Astrocyte (in vitro differentiated cells and primary cell): ENCODE measurements at regions not wholly inside any gene's neighbourhood (a gene's known extent, or its start where the extent isn't known, plus 50 kb on each side); places are given as distances from the start of the nearest gene placed in this dataset.

Experiments
- DNase-seq: peaks from one replicate; pipeline ENCODE4 v3.0.0-alpha.2; 2010; ENCODE audit warnings: low read depth
- FAIRE-seq: peaks from 2 replicates; lab custom pipeline; 2011; peaks lifted over from hg19 to GRCh38; lab: Jason Lieb, UNC
- H2AFZ ChIP-seq: 2 replicates; pipeline ENCODE4 v1.6.0; 2012; ENCODE audit warnings: low read depth, low read length, inconsistent platforms
- H3K27ac ChIP-seq: 2 replicates; pipeline ENCODE4 v1.5.1; 2011; ENCODE audit warnings: low read depth, low read length, inconsistent platforms
- H3K27me3 ChIP-seq: 2 replicates; pipeline ENCODE4 v1.6.0; 2011; ENCODE audit warnings: low read length, inconsistent platforms; ENCODE audit not compliant: insufficient read depth
- H3K36me3 ChIP-seq: 2 replicates; pipeline ENCODE4 v1.5.1; 2011; ENCODE audit warnings: low read length, inconsistent platforms; ENCODE audit not compliant: insufficient read depth
- H3K4me1 ChIP-seq: 2 replicates; pipeline ENCODE4 v1.5.1; 2011; ENCODE audit warnings: low read length, inconsistent platforms; ENCODE audit not compliant: insufficient read depth
- H3K4me2 ChIP-seq: 2 replicates; pipeline ENCODE4 v1.6.0; 2012; ENCODE audit warnings: low read length, inconsistent platforms
- H3K4me3 ChIP-seq: 2 replicates; pipeline ENCODE4 v1.5.1; 2011; ENCODE audit warnings: low read depth, mild to moderate bottlenecking, low read length, inconsistent platforms; ENCODE audit not compliant: insufficient read depth
- H3K79me2 ChIP-seq: 2 replicates; pipeline ENCODE4 v1.6.0; 2012; ENCODE audit warnings: mild to moderate bottlenecking, low read length, inconsistent platforms; ENCODE audit not compliant: insufficient read depth
- H3K9ac ChIP-seq: 2 replicates; pipeline ENCODE4 v1.6.0; 2012; ENCODE audit warnings: mild to moderate bottlenecking, low read length, inconsistent platforms
- H3K9me3 ChIP-seq: 2 replicates; pipeline ENCODE4 v1.5.1; 2012; ENCODE audit warnings: low read depth, mild to moderate bottlenecking, low read length, inconsistent platforms; ENCODE audit not compliant: insufficient read depth
- H4K20me1 ChIP-seq: 2 replicates; pipeline ENCODE4 v1.6.0; 2012; ENCODE audit warnings: low read length, inconsistent platforms; ENCODE audit not compliant: insufficient read depth
- H3K27ac Mint-ChIP-seq: one replicate; pipeline ENCODE4 v1.8.0; 2021; ENCODE audit warnings: mild to moderate bottlenecking, mixed read lengths; ENCODE audit not compliant: unreplicated experiment
- H3K27me3 Mint-ChIP-seq: one replicate; pipeline ENCODE4 v1.8.0; 2021; ENCODE audit warnings: low read depth, mixed read lengths; ENCODE audit not compliant: unreplicated experiment
- H3K36me3 Mint-ChIP-seq: one replicate; pipeline ENCODE4 v1.8.0; 2021; ENCODE audit warnings: low read depth, mixed read lengths; ENCODE audit not compliant: unreplicated experiment
- H3K4me1 Mint-ChIP-seq: one replicate; pipeline ENCODE4 v1.8.0; 2021; ENCODE audit warnings: low read depth, mixed read lengths; ENCODE audit not compliant: unreplicated experiment
- H3K4me3 Mint-ChIP-seq: one replicate; pipeline ENCODE4 v1.8.0; 2021; ENCODE audit warnings: mild to moderate bottlenecking, moderate library complexity, mixed read lengths; ENCODE audit not compliant: unreplicated experiment
- H3K9me3 Mint-ChIP-seq: one replicate; pipeline ENCODE4 v1.8.0; 2021; ENCODE audit warnings: mild to moderate bottlenecking, mixed read lengths; ENCODE audit not compliant: unreplicated experiment
- CTCF ChIP-seq: IDR thresholded peaks from 2 replicates; pipeline ENCODE4 v1.5.1; 2011; ENCODE audit warnings: low read depth, mild to moderate bottlenecking, inconsistent platforms, low read length, moderate library complexity; ENCODE audit not compliant: insufficient read depth
- EZH2 ChIP-seq: IDR thresholded peaks from 2 replicates; pipeline ENCODE4 v1.6.1; 2012; ENCODE audit warnings: mild to moderate bottlenecking, low read length, inconsistent platforms; ENCODE audit not compliant: insufficient read depth

- no peaks in the 10 kb centered on the region for H3K36me3 Mint-ChIP-seq
- no peak for DNase-seq
- H3K4me1 Mint-ChIP-seq, result no peaks in the 10 kb centered on the region
- H3K27ac Mint-ChIP-seq, result no peak overlapping the region
- Histone ChIP-seq H3K79me2 (no peaks in the 10 kb centered on the region), H3K9me3 (no peaks in the 10 kb centered on the region), H3K4me1 (peaks cover 28% of the 10 kb centered on the region), H3K9ac (no peak overlapping the region), H3K27ac (no peak overlapping the region), H4K20me1 (no peaks in the 10 kb centered on the region), H3K36me3 (no peaks in the 10 kb centered on the region), H2AFZ (no peak overlapping the region), H3K4me2 (no peak overlapping the region), H3K27me3 (no peaks in the 10 kb centered on the region), H3K4me3 (no peak overlapping the region)
- no peaks in the 10 kb centered on the region for H3K9me3 Mint-ChIP-seq
- H3K4me3 Mint-ChIP-seq, result no peak overlapping the region
- no peak for TF ChIP-seq EZH2
- no peak for TF ChIP-seq CTCF
- H3K27me3 Mint-ChIP-seq, result no peaks in the 10 kb centered on the region
- no peak for FAIRE-seq
Measured at GRCh38 chr1:219294251-219294650, 120.6 kb downstream of the LYPLAL1 start.

- Histone ChIP-seq H3K4me3 (no peak overlapping the region), H2AFZ (no peak overlapping the region), H3K9ac (no peak overlapping the region), H3K4me1 (peaks cover 25% of the 10 kb centered on the region), H3K27ac (no peak overlapping the region), H3K4me2 (no peak overlapping the region), H3K36me3 (no peaks in the 10 kb centered on the region), H4K20me1 (no peaks in the 10 kb centered on the region), H3K27me3 (no peaks in the 10 kb centered on the region), H3K9me3 (no peaks in the 10 kb centered on the region), H3K79me2 (no peaks in the 10 kb centered on the region)
- Mint-ChIP-seq H3K27ac (no peak overlapping the region), H3K27me3 (no peaks in the 10 kb centered on the region), H3K9me3 (no peaks in the 10 kb centered on the region), H3K36me3 (no peaks in the 10 kb centered on the region), H3K4me1 (no peaks in the 10 kb centered on the region), H3K4me3 (no peak overlapping the region)
- FAIRE-seq, result no peak
- DNase-seq, result no peak
- no peak for TF ChIP-seq CTCF
- no peak for TF ChIP-seq EZH2
Measured at GRCh38 chr1:219293410-219293809, 119.7 kb downstream of the LYPLAL1 start.

- H3K9ac ChIP-seq, result no peak overlapping the region
- H3K4me3 ChIP-seq, result no peak overlapping the region
- H3K4me1 ChIP-seq, result peaks cover 21% of the 10 kb centered on the region
- no peak for DNase-seq
- Mint-ChIP-seq H3K4me1 (no peaks in the 10 kb centered on the region), H3K4me3 (no peak overlapping the region), H3K27ac (no peak overlapping the region), H3K27me3 (no peaks in the 10 kb centered on the region), H3K9me3 (no peaks in the 10 kb centered on the region), H3K36me3 (no peaks in the 10 kb centered on the region)
- H3K27me3 ChIP-seq, result no peaks in the 10 kb centered on the region
- H3K36me3 ChIP-seq, result no peaks in the 10 kb centered on the region
- no peaks in the 10 kb centered on the region for H4K20me1 ChIP-seq
- no peaks in the 10 kb centered on the region for H3K79me2 ChIP-seq
- no peak for FAIRE-seq
- no peak overlapping the region for H2AFZ ChIP-seq
- no peak for TF ChIP-seq CTCF
- TF ChIP-seq EZH2, result no peak
- no peak overlapping the region for H3K27ac ChIP-seq
- H3K4me2 ChIP-seq, result no peak overlapping the region
- H3K9me3 ChIP-seq, result no peaks in the 10 kb centered on the region
Measured at GRCh38 chr1:219292999-219293398, 119.3 kb downstream of the LYPLAL1 start.
